HG03378 (cell line): ENCODE measurements at regions not wholly inside any gene's neighbourhood (a gene's known extent, or its start where the extent isn't known, plus 50 kb on each side); places are given as distances from the start of the nearest gene placed in this dataset.
"Not testable (repeated sequence)": the region's sequence is repeated elsewhere in the genome, so short reads cannot be mapped to it uniquely, and the experiment has no call there.

Source experiments
- ATAC-seq: cut with Tn5 transposase; IDR thresholded peaks from one replicate; pipeline ENCODE4 v1.9.1; 2021; ENCODE audit warnings: mild to moderate bottlenecking, moderate library complexity; ENCODE audit not compliant: unreplicated experiment

GRCh38 chr4:42824278-42824977, 68.1 kb upstream of the GRXCR1 start:
- ATAC-seq, result no peak

- no peak for ATAC-seq
Observed at GRCh38 chr4:42821230-42821629, 71.3 kb upstream of the GRXCR1 start.

GRCh38 chr4:42819863-42820514, 72.5 kb upstream of the GRXCR1 start:
- no peak for ATAC-seq

- no peak for ATAC-seq
Observed at GRCh38 chr4:42817913-42818312, 74.6 kb upstream of the GRXCR1 start.

- ATAC-seq, result no peak
Observed at GRCh38 chr4:42816880-42817400, 75.6 kb upstream of the GRXCR1 start.

- ATAC-seq, result no peak
Observed at GRCh38 chr4:42816189-42816879, 76.2 kb upstream of the GRXCR1 start.

GRCh38 chr4:42809419-42810084, 83.0 kb upstream of the GRXCR1 start:
- ATAC-seq, result no peak

GRCh38 chr4:42806303-42806835, 86.1 kb upstream of the GRXCR1 start:
- no peak for ATAC-seq

- peak; percentile 51 for ATAC-seq
Observed at GRCh38 chr4:42789041-42789567, 103.4 kb upstream of the GRXCR1 start.

- ATAC-seq, result no peak
Observed at GRCh38 chr4:42787079-42787463, 105.4 kb upstream of the GRXCR1 start.

- no peak for ATAC-seq
Observed at GRCh38 chr4:42786350-42787078, 106.0 kb upstream of the GRXCR1 start.

- ATAC-seq, result no peak
Observed at GRCh38 chr4:42785817-42786216, 106.7 kb upstream of the GRXCR1 start.

GRCh38 chr4:42781315-42781714, 111.2 kb upstream of the GRXCR1 start:
- ATAC-seq, result no peak

- no peak for ATAC-seq
Observed at GRCh38 chr4:42778349-42778748, 114.2 kb upstream of the GRXCR1 start.

- no peak for ATAC-seq
Observed at GRCh38 chr4:42768125-42768748, 111.3 kb upstream of the ATP8A1 start.

GRCh38 chr4:42767669-42768068, 110.8 kb upstream of the ATP8A1 start:
- ATAC-seq, result no peak

- ATAC-seq, result no peak
Observed at GRCh38 chr4:42761804-42762203, 104.9 kb upstream of the ATP8A1 start.

- ATAC-seq, result not testable (repeated sequence)
Observed at GRCh38 chr4:42754965-42755364, 98.1 kb upstream of the ATP8A1 start.

GRCh38 chr4:42751587-42751986, 94.7 kb upstream of the ATP8A1 start:
- ATAC-seq, result no peak

- ATAC-seq, result no peak
Observed at GRCh38 chr4:42750856-42751255, 94.0 kb upstream of the ATP8A1 start.
